ENCODE measurements at regions not wholly inside any gene's neighbourhood (a gene's known extent, or its start where the extent isn't known, plus 50 kb on each side); places are given as distances from the start of the nearest gene placed in this dataset.

- TF ChIP-seq CTCF (IDR thresholded peaks at IDR 0.05; ENCODE audit: low read depth, low read length, missing control alignments) = no peak
- H3K4me3 ChIP-seq (ENCODE audit: low read depth, low read length) = no peak overlapping the region
- in situ Hi-C loops (cut with HindIII; ENCODE audit: low sequenced_read_pairs) = loop anchor here (5.0 kb wide), 1 partner anchor 38 kb away; no protein-coding TSS in a partner anchor
Measured at GRCh38 chr1:22204989-22205913, 62.4 kb upstream of the WNT4 start.

GRCh38 chr1:22206551-22207125 is 63.7 kb upstream of the WNT4 start:
- in situ Hi-C loops (cut with HindIII; ENCODE audit: low sequenced_read_pairs) = no loop called here
- no peak for DNase-seq (ENCODE audit: low read depth)
- H3K4me3 ChIP-seq (ENCODE audit: low read depth, low read length) = no peak overlapping the region
- no peak for TF ChIP-seq CTCF (IDR thresholded peaks at IDR 0.05; ENCODE audit: low read depth, low read length, missing control alignments)

More at GRCh38 chr1:22204989-22205913, 62.4 kb upstream of the WNT4 start:
- no peak for DNase-seq (ENCODE audit: low read depth)

- no peak for TF ChIP-seq CTCF (IDR thresholded peaks at IDR 0.05; ENCODE audit: low read depth, low read length, missing control alignments)
- no peak for DNase-seq (ENCODE audit: low read depth)
- no peak overlapping the region for H3K4me3 ChIP-seq (ENCODE audit: low read depth, low read length)
- in situ Hi-C loops (cut with HindIII; ENCODE audit: low sequenced_read_pairs) = no loop called here
Measured at GRCh38 chr1:22207511-22208267, 64.8 kb upstream of the WNT4 start.

GRCh38 chr1:22208268-22208972 is 65.5 kb upstream of the WNT4 start:
- no peak for DNase-seq (ENCODE audit: low read depth)
- TF ChIP-seq CTCF (IDR thresholded peaks at IDR 0.05; ENCODE audit: low read depth, low read length, missing control alignments) = peak; percentile 7
- in situ Hi-C loops (cut with HindIII; ENCODE audit: low sequenced_read_pairs) = no loop called here
- no peak overlapping the region for H3K4me3 ChIP-seq (ENCODE audit: low read depth, low read length)

GRCh38 chr1:22208973-22209378 is 66.1 kb upstream of the WNT4 start:
- no peak for TF ChIP-seq CTCF (IDR thresholded peaks at IDR 0.05; ENCODE audit: low read depth, low read length, missing control alignments)
- DNase-seq (ENCODE audit: low read depth) = no peak
- in situ Hi-C loops (cut with HindIII; ENCODE audit: low sequenced_read_pairs) = no loop called here
- no peak overlapping the region for H3K4me3 ChIP-seq (ENCODE audit: low read depth, low read length)

GRCh38 chr1:22210176-22210575 is 67.3 kb upstream of the WNT4 start:
- H3K4me3 ChIP-seq (ENCODE audit: low read depth, low read length) = no peak overlapping the region
- no peak for TF ChIP-seq CTCF (IDR thresholded peaks at IDR 0.05; ENCODE audit: low read depth, low read length, missing control alignments)
- no peak for DNase-seq (ENCODE audit: low read depth)
- in situ Hi-C loops (cut with HindIII; ENCODE audit: low sequenced_read_pairs) = no loop called here
